Peyer's patch (tissue), 4 donors: ENCODE measurements at regions not wholly inside any gene's neighbourhood (a gene's known extent, or its start where the extent isn't known, plus 50 kb on each side); places are given as distances from the start of the nearest gene placed in this dataset.

Source experiments
- POLR2A ChIP-seq, 2 donors: fragments of 450-650 bp; IDR thresholded peaks; one replicate each; pipeline ENCODE4 v1.5.1; 2017; ENCODE audit warnings: antibody characterized with exemption in 2 of 2, mild to moderate bottlenecking in 2 of 2, moderate library complexity in 2 of 2
- TF ChIP-seq, protein P1 (sequence below), 6 experiments: fragments of 450-650 bp in 4 of 6; fragments of 200-600 bp in 2 of 6; sonication (generic) in 1 of 6; IDR thresholded peaks; one replicate each; pipeline ENCODE4 v1.5.1; 2017 to 2019; ENCODE audit warnings: antibody characterized with exemption in 6 of 6, mild to moderate bottlenecking in 3 of 6, moderate library complexity in 1 of 6

DNA sequence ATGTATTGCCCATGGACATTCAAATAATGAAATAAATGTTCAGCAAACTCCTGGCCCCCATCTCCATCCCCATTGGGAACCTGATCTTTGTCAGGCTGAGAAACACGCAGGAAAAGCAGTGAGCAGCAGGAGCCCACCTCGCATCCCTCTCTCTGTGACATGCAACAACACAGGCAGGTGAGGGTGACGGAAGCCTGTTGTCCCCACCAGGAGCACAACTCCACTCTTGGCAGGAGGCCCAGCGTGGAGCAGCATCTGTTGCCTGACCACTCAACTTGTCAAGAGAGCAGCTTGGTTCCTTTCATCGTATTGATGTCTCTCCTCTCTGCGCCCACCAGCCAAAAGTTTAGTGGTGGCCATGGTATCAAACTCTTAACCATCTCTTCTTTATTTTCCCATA, 586.9 kb upstream of the ARID1B start:
- TF ChIP-seq, protein P1, sequence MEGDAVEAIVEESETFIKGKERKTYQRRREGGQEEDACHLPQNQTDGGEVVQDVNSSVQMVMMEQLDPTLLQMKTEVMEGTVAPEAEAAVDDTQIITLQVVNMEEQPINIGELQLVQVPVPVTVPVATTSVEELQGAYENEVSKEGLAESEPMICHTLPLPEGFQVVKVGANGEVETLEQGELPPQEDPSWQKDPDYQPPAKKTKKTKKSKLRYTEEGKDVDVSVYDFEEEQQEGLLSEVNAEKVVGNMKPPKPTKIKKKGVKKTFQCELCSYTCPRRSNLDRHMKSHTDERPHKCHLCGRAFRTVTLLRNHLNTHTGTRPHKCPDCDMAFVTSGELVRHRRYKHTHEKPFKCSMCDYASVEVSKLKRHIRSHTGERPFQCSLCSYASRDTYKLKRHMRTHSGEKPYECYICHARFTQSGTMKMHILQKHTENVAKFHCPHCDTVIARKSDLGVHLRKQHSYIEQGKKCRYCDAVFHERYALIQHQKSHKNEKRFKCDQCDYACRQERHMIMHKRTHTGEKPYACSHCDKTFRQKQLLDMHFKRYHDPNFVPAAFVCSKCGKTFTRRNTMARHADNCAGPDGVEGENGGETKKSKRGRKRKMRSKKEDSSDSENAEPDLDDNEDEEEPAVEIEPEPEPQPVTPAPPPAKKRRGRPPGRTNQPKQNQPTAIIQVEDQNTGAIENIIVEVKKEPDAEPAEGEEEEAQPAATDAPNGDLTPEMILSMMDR (IDR thresholded peaks at IDR 0.05) = no peak
- TF ChIP-seq POLR2A (IDR thresholded peaks at IDR 0.05) = no peak
